ENCODE measurements at regions not wholly inside any gene's neighbourhood (a gene's known extent, or its start where the extent isn't known, plus 50 kb on each side); places are given as distances from the start of the nearest gene placed in this dataset.

DNA sequence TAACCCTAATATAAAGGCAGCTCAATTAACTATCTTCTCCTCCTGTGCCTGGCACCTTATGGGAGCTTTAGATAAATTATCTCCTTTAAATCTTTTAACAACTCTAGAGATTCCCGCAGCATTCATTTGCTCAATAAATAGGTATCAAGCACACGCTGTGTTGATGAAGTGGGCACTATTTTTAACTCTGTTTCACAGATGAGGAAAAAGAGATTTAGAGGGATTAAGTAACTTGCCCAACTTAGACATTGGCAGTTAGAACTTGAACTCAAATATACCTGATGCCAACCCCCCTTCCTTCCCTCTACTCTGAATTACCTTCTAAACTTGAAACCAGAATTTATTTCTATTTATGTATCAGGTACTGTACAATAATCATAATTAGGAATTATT, 112.4 kb downstream of the SH3TC2 start:
- no peak for DNase-seq (ENCODE audit: low spot score)

DNA sequence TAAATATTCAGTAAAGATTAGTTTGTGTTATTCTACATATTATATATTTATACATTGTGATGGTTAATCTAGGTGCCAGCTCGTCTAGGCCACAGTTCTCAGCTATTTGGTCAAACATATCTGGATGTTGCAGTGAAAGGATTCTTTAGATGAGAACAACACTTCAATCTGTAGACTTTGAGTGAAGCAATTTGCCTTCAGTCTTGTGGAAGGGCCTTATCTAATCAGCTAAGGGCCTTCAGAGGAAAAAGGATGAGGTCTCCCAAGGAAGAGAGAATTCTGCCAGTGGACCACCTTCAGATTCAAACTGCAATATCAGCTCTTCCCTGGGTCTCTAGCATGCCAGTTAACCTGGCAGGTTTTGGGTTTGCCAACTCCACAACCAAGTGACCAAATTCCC, 112.0 kb downstream of the SH3TC2 start:
- DNase-seq (ENCODE audit: low spot score), result no peak

DNA sequence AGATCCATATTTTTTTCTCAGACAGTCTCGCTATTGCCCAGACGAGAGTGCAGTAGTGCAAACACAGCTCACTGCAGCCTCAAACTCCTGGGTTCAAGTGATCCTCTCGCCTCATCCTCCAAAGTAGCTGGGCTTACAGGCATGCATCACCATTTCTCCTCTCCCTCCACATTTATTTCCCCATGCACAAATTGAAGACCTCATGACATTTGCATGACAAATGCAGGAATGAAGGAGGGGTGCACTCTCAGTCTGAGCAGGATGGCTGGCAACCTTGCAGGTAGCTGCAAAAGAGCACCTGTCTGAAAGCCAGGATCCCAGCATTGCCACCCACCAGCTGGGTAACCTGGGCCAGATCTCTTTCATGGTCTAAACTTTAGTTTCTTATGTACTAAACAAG, 111.2 kb downstream of the SH3TC2 start:
- no peak for DNase-seq (ENCODE audit: low spot score)

DNA sequence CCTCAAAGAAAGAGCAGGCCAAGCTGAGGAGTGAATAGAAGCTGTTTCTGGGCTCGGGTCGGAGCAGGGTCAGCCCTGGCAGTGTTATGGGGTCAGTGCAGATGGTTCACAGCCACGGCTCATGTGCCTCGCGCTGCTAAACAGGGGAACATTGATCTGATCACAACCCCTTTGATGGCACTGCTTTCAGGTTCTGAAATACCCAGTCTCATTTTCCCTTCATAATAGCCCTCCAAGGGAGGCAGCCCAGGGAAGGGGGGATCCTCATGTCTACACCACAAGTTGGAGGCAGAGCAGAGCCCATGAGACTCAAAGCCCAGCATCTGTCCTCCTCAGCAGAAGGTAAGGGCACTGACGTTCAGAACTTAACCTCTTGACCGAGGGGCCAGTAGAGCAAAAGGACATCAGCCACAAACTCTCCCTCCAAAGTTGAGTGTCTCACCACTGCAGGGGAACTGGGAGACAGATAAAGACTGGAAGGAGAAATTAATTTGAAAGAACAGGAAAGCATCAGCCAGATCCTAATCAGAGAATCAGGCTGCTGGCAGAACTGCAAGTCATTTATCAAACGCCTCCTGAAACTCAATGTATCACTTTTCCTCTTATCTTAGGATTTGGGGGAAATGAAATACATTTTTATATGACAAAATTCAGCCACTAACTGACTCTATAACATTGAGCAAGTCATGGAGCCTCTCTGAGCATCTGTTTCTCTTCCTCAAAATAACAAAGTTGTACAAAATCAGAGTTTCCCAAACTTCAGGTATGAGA, 110.6 kb downstream of the SH3TC2 start:
- DNase-seq (ENCODE audit: low spot score), result no peak

DNA sequence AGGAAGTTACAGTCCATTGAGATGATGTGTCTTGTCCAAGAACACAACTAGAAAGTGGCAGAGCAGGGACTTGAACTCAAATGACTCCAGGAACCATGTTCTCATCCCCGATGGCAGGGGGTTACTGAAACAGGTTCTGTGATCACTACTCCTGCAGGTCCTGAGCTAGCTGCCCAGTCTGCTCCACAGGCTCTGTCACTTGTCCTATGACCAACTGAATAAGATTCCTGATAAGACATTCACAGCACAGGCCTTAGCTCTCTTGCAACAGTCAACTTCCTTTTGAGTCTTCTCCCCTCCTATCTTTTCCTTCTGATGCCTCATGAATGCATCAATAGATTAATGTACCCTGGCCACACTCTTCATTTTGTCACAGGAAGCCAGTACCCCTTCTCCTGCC, 109.2 kb downstream of the SH3TC2 start:
- DNase-seq (ENCODE audit: low spot score), result no peak
